GM18505 (cell line): ENCODE measurements at regions not wholly inside any gene's neighbourhood (a gene's known extent, or its start where the extent isn't known, plus 50 kb on each side); places are given as distances from the start of the nearest gene placed in this dataset.
"Not testable (repeated sequence)": the region's sequence is repeated elsewhere in the genome, so short reads cannot be mapped to it uniquely, and the experiment has no call there.

ENCODE experiments used
- ATAC-seq: cut with Tn5 transposase; IDR thresholded peaks from one replicate; pipeline ENCODE4 v1.9.1; 2021; ENCODE audit not compliant: unreplicated experiment
- POLR2A ChIP-seq: IDR thresholded peaks from 4 replicates; pipeline ENCODE4 v1.6.1; 2011; ENCODE audit warnings: borderline replicate concordance; ENCODE audit not compliant: insufficient read depth, insufficient read length; ENCODE audit errors: extremely low read depth

DNA sequence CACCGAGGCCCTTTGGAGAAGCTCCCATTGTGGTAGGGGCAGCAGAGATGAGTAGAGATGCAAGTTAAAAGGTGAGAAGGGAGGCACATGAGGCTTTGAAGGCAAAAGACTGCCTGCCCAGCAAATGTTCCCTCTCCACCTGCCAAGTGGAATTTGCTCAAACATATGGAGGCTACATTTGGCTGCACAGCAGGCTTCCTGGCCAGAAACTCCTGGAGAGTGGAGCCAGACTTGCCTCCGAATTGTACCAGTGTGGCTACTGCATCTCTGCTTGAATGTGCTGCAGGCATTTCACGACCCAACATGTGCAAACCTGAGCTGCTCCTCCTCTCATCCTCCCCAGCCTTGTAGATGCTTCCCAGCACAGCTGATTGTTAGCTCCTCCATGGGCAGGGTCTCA lies 229.2 kb downstream of the ZNF621 start:
- ATAC-seq = no peak

GRCh38 chr3:40754994-40755393 lies 230.2 kb downstream of the ZNF621 start:
- no peak for ATAC-seq
- no peak for TF ChIP-seq POLR2A

More for the DNA sequence above, 229.2 kb downstream of the ZNF621 start:
- TF ChIP-seq POLR2A = no peak

GRCh38 chr3:40756500-40756899 lies 231.7 kb downstream of the ZNF621 start:
- ATAC-seq = no peak
- TF ChIP-seq POLR2A = no peak

- not testable (repeated sequence) for ATAC-seq
Observed at GRCh38 chr3:40762771-40763170, 238.0 kb downstream of the ZNF621 start.

- no peak for ATAC-seq
- no peak for TF ChIP-seq POLR2A
Observed at GRCh38 chr3:40763807-40764206, 239.0 kb downstream of the ZNF621 start.

GRCh38 chr3:40764747-40765146 lies 240.0 kb downstream of the ZNF621 start:
- no peak for ATAC-seq
- TF ChIP-seq POLR2A = no peak

DNA sequence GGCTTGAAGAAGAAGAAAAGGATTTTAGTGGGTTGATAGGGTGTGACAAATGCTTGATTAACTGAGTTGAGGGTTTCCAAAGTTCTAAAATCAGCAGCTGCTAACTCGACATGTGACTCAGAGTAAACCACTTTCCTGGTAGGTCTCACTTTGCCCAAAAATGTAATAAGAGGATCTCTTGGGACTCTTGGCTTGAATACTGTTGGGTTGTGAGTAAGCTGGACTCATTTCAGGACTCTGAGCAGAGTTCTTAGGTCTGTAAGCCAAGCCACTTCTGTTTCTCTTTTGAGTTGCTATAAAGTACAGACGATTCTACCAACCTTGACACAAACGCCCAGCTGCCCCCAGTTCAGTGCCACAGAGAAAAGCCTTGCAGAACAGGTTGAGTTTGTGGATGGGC lies 241.1 kb downstream of the ZNF621 start:
- no peak for ATAC-seq
- no peak for TF ChIP-seq POLR2A

DNA sequence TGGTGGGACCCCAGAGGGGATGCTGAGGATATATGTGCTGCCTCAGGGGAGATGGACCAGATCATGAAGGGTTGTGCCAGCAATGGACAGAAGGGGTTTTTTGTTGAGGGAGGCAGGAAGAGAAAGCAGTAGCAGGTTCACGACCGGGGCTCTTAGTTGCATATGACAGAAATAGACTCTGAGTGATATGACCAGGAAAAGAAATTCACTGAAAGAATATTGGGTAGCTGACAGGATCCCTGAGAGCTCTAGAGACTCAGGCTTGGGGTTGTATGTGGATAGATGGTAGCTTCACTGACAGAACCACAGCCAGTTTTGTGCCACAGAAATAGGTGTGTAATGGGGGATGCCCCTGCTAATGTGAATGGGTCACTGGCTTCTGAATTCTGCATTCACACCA lies 241.6 kb downstream of the ZNF621 start:
- no peak for ATAC-seq
- TF ChIP-seq POLR2A = no peak

DNA sequence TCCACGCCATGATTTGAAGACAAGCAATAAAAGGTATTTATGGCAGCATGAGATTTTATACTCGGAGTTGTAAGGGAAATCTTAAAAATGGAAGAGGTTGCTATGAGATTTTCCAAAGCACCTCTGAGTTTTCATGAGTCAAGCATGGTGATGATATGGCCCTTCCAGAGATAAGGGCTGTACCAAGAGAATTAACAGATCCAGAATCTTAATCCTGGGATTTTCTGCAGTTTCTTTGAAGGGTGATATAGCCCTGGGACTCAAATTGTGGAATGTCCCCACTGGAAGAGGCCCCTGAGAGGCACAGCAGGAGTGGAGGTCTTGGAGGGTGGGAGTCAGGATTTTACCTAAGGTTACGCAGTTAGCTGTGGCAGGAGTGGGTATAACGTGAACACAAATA lies 243.3 kb downstream of the ZNF621 start:
- ATAC-seq = no peak

GRCh38 chr3:40768536-40768935 lies 243.8 kb downstream of the ZNF621 start:
- no peak for ATAC-seq
- no peak for TF ChIP-seq POLR2A

More for the DNA sequence above, 243.3 kb downstream of the ZNF621 start:
- no peak for TF ChIP-seq POLR2A

GRCh38 chr3:40770061-40770460 lies 245.3 kb downstream of the ZNF621 start:
- TF ChIP-seq POLR2A = no peak
- no peak for ATAC-seq

DNA sequence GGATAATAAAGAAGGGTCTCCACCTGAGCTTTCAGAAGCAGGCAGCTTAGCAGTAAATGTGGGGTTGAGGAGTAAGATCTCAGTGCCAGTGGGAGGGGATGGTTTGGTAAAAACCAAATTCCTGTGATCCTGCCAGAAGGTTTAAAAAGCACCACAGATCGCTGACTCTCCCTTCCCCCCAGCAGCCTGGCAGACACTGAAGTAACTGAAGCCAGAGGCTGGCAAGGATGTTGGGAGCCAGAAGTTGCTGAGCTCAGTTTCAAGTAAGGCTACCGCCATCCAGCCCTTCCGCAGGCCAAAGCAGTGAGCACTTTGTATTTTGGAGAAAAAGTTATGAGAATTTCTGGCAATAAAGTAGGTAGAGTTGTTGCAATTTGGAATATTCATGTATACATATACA lies 246.4 kb downstream of the ZNF621 start:
- TF ChIP-seq POLR2A = no peak
- no peak for ATAC-seq

DNA sequence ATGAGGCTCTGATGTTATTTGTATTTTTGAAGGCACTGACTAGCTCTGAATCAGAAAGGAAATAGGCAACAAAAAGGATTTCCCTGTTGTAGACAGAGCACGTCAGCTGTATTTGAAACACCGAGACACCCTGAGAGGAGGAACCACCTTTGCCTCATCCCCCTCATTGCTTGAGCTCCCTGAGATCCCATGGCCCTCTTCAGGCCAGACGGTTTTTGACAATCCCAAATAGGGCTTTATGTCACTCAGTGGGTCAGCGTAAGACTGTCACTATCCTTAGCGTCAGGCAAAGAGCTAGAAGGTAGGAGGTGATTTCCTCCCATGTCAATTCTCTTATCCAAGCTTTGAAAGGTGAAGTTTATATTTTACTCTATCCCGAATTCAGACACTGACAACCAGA lies 254.3 kb downstream of the ZNF621 start:
- no peak for TF ChIP-seq POLR2A
- no peak for ATAC-seq

DNA sequence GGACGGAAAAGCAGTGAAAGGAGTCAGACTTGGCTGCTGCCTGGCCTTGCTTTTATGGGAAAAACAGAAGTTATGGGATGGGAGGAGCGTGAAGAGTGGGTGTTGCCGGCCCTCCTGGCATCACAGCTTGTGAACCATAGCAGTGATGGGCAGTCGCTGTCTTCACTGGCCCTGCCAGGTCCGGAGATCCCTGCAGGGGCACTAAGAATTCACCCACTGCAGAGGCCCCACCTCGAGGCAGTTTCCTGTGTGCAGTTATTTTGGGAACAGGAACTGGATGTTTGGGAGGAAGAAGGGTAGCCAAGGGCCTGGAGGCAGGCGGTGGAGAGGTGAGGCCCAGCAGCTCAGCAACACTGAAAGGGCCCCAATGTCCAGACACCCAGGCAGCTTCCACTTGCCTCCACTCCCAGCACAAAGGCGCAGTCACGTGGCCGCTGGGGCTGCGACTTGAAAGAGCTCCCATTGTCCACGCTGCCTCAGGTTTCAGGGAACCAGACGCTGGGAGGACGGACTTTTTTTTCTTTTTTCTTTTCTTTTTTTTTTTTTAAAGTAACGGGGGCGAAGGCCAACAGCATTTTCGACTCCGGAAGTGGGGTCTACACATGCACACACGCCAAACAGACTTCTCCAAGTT lies 255.6 kb downstream of the ZNF621 start:
- no peak for ATAC-seq
- TF ChIP-seq POLR2A = no peak

GRCh38 chr3:40780925-40781406 lies 256.2 kb downstream of the ZNF621 start:
- no peak for TF ChIP-seq POLR2A
- no peak for ATAC-seq

- ATAC-seq = no peak
- no peak for TF ChIP-seq POLR2A
Observed at GRCh38 chr3:40782111-40782721, 257.5 kb downstream of the ZNF621 start.

- no peak for TF ChIP-seq POLR2A
- ATAC-seq = no peak
Observed at GRCh38 chr3:40790746-40791145, 266.0 kb downstream of the ZNF621 start.
